Chondrocyte (in vitro differentiated cells): ENCODE measurements at regions not wholly inside any gene's neighbourhood (a gene's known extent, or its start where the extent isn't known, plus 50 kb on each side); places are given as distances from the start of the nearest gene placed in this dataset.

Experiments
- DNase-seq: peaks from one replicate; pipeline ENCODE4 v3.0.0; 2021; ENCODE audit warnings: mixed read lengths, low spot score
- H3K27ac Mint-ChIP-seq: one replicate; pipeline ENCODE4 v1.8.0; 2021; ENCODE audit warnings: mild to moderate bottlenecking, moderate library complexity, mixed read lengths; ENCODE audit not compliant: unreplicated experiment
- H3K27me3 Mint-ChIP-seq: 2 replicates; pipeline ENCODE4 v1.8.0; 2021; ENCODE audit warnings: low read depth, mixed read lengths
- H3K36me3 Mint-ChIP-seq: 2 replicates; pipeline ENCODE4 v1.8.0; 2021; ENCODE audit warnings: low read depth, mixed read lengths
- H3K4me1 Mint-ChIP-seq: 2 replicates; pipeline ENCODE4 v1.8.0; 2021; ENCODE audit warnings: low read depth, mild to moderate bottlenecking, mixed read lengths
- H3K4me3 Mint-ChIP-seq: one replicate; pipeline ENCODE4 v1.8.0; 2021; ENCODE audit warnings: mild to moderate bottlenecking, moderate library complexity, mixed read lengths; ENCODE audit not compliant: unreplicated experiment
- H3K9me3 Mint-ChIP-seq: 2 replicates; pipeline ENCODE4 v1.8.0; 2021; ENCODE audit warnings: low read depth, mixed read lengths
- CTCF ChIP-seq: fragments of 200-600 bp; sonication (generic); IDR thresholded peaks from 2 replicates; pipeline ENCODE4 v1.5.0; 2021; ENCODE audit warnings: antibody characterized with exemption, mild to moderate bottlenecking, moderate library complexity

GRCh38 chr2:117269574-117269973, 544.9 kb upstream of the DDX18 start:
- H3K36me3 Mint-ChIP-seq, result no peaks in the 10 kb centered on the region

GRCh38 chr2:117271631-117272030, 542.9 kb upstream of the DDX18 start:
- Mint-ChIP-seq H3K36me3 (no peaks in the 10 kb centered on the region), H3K4me3 (no peak overlapping the region), H3K9me3 (no peaks in the 10 kb centered on the region), H3K4me1 (peaks cover 5% of the 10 kb centered on the region), H3K27me3 (no peaks in the 10 kb centered on the region), H3K27ac (no peak overlapping the region)
- DNase-seq, result no peak
- no peak for TF ChIP-seq CTCF

More at GRCh38 chr2:117269574-117269973, 544.9 kb upstream of the DDX18 start:
- no peak for TF ChIP-seq CTCF
- Mint-ChIP-seq H3K9me3 (peaks cover 6% of the 10 kb centered on the region), H3K4me1 (peaks cover 5% of the 10 kb centered on the region), H3K4me3 (no peak overlapping the region), H3K27ac (no peak overlapping the region), H3K27me3 (no peaks in the 10 kb centered on the region)
- DNase-seq, result no peak

- Mint-ChIP-seq H3K4me1 (peaks cover 5% of the 10 kb centered on the region), H3K4me3 (no peak overlapping the region), H3K27me3 (no peaks in the 10 kb centered on the region), H3K9me3 (no peaks in the 10 kb centered on the region), H3K36me3 (no peaks in the 10 kb centered on the region), H3K27ac (peak overlapping the region; percentile 5)
- no peak for DNase-seq
- no peak for TF ChIP-seq CTCF
Observed at GRCh38 chr2:117273009-117273671, 541.4 kb upstream of the DDX18 start.

DNA sequence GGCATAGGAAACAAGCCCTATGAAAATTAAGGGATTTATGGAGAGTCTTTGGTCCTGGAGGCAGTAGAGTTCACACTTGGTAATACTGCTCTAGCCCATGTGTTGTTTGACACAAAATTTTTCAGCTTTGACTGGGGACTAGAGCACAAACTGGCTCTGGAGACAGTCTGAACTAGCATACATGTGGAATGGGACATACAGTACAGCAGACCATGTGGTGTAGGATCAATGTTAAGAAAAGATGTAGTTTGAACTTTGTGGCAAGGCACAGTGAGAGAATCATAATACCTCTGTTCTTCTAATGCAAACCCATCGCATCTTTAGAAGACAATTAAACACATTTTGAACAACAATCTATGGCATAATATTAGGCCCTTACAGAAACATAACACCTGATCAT, 521.5 kb upstream of the DDX18 start:
- Mint-ChIP-seq H3K36me3 (no peaks in the 10 kb centered on the region), H3K4me1 (no peaks in the 10 kb centered on the region), H3K27ac (no peak overlapping the region), H3K9me3 (no peaks in the 10 kb centered on the region), H3K4me3 (no peak overlapping the region), H3K27me3 (no peaks in the 10 kb centered on the region)
- DNase-seq, result no peak
- TF ChIP-seq CTCF, result no peak

DNA sequence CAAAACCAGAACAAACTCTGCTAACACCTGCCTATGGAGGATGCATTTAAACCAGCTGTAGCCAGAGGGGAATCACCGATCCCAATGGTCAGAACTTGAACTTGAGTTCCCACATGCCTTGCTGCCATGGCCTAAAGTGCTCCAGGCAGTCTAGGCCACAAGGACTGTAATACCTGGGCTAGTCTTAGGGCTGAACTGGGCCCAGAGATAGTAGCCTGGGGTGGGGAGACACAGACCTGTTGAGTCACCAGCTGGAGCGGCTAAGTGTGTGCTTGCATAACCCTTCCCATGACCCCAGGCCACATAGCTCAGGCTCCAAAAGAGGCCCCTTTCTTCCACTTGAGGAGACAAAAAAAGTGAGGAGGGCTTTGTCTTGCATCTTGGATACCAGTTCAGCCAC, 515.0 kb upstream of the DDX18 start:
- DNase-seq, result no peak
- no peak overlapping the region for H3K27ac Mint-ChIP-seq
- peaks cover 8% of the 10 kb centered on the region for H3K9me3 Mint-ChIP-seq
- no peaks in the 10 kb centered on the region for H3K36me3 Mint-ChIP-seq
- no peaks in the 10 kb centered on the region for H3K4me1 Mint-ChIP-seq
- no peak overlapping the region for H3K4me3 Mint-ChIP-seq
- no peaks in the 10 kb centered on the region for H3K27me3 Mint-ChIP-seq
- TF ChIP-seq CTCF, result no peak
